ENCODE measurements at regions not wholly inside any gene's neighbourhood (a gene's known extent, or its start where the extent isn't known, plus 50 kb on each side); places are given as distances from the start of the nearest gene placed in this dataset.

GRCh38 chr5:72644296-72644695 is 137.1 kb upstream of the ZNF366 start:
- TF ChIP-seq NR2C1 (IDR thresholded peaks at IDR 0.05) (no peak), NR2C1 (tag; IDR thresholded peaks at IDR 0.05) (no peak), E2F8 (IDR thresholded peaks at IDR 0.05; ENCODE audit: low read depth, partially characterized antibody) (no peak), ZNF217 (CRISPR knock-in tag; IDR thresholded peaks at IDR 0.05) (no peak), PREB (CRISPR knock-in tag; IDR thresholded peaks at IDR 0.05) (no peak), ZNF398 (CRISPR knock-in tag; IDR thresholded peaks at IDR 0.05) (no peak), ZNF318 (IDR thresholded peaks at IDR 0.05; ENCODE audit: borderline replicate concordance in 1 of 2, low read depth in 1 of 2) (no peak), ZNF12 (CRISPR knock-in tag; IDR thresholded peaks at IDR 0.05) (no peak), GMEB1 (CRISPR knock-in tag; IDR thresholded peaks at IDR 0.05) (no peak), ZNF274 (IDR thresholded peaks at IDR 0.05; ENCODE audit: borderline replicate concordance, low read depth, low read length) (no peak), PHF21A (IDR thresholded peaks at IDR 0.05; ENCODE audit: borderline replicate concordance, low read depth) (no peak), FOXP1 (CRISPR knock-in tag; IDR thresholded peaks at IDR 0.05) (no peak), ATF6 (CRISPR knock-in tag; IDR thresholded peaks at IDR 0.05) (no peak)
